HG03095 (cell line): ENCODE measurements at regions not wholly inside any gene's neighbourhood (a gene's known extent, or its start where the extent isn't known, plus 50 kb on each side); places are given as distances from the start of the nearest gene placed in this dataset.

ENCODE experiments used
- ATAC-seq: cut with Tn5 transposase; IDR thresholded peaks from one replicate; pipeline ENCODE4 v1.9.1; 2021; ENCODE audit warnings: moderate library complexity; ENCODE audit not compliant: unreplicated experiment

DNA sequence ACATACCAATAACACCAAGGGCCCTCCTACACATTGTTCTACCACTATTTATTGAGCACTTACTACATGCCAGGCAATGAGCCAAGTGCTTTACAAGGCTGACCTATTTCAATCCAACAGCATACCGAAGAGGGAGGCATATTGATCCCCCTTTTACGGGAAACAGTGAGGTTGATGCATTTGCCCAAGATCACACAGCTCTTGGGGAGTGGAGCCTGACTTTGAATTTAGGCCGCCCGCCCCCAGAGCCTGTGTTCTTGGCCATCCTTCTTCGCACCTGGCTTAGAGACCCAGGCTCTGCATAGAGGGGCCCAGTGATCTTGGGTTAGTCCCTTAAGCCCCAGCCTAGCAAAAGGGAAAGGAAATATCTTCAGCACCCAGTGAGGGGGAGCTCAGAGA is 158.1 kb upstream of the IER5L start:
- no peak for ATAC-seq

DNA sequence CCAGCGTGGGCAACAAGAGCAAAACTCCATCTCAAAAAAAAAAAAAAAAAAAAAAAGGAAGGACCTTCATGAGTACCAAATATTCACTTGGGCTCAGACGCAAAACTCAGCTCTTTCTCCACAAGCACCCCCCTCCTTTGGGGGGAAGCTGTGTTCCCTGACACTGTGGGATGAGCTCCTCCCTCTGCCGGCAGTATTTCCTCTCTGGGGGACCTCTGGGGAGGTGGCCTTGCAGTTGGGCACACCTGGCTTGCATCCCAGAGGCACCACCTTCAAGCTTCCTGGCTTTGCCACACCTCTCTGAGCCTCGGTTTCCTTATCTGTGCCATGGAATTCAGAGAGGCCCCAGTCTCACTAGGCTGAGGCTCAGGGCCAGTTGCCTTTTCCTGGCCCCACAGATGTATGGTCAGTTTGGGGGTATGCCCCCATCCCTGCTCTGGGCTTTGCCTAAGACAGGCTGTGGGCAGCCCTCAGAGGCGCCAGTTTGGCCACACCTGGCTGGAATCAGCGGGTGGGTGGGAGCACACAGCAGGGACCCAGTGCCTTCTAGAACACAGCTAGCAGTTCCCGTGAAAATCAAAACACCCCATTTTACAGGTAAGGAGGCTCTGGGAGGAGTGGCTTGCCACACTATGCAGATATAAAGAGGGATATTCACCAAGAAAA is 157.5 kb upstream of the IER5L start:
- no peak for ATAC-seq

- ATAC-seq = no peak
These were observed 156.3 kb upstream of the IER5L start for GRCh38 chr9:129334105-129334935.

GRCh38 chr9:129333617-129334104 is 155.6 kb upstream of the IER5L start:
- no peak for ATAC-seq

DNA sequence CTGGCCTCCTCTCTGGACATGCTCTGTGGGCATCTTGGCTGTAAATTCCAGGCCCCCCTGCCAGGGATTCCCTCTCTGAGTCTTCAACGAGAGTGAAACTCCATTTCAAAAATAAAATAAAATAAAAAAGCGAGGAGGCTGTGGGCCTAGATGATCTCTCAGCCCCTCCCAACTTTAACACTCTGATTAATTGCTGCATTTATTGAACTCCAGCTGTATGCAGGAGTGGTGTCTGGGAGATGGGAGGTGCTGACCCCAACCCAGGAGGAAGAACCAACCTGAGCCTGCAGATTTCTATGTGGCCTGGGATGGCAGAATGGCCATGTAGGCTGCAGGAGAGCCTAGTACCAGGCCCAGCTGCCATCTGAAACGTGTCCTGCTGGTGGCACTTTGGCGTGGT is 154.5 kb upstream of the IER5L start:
- no peak for ATAC-seq

DNA sequence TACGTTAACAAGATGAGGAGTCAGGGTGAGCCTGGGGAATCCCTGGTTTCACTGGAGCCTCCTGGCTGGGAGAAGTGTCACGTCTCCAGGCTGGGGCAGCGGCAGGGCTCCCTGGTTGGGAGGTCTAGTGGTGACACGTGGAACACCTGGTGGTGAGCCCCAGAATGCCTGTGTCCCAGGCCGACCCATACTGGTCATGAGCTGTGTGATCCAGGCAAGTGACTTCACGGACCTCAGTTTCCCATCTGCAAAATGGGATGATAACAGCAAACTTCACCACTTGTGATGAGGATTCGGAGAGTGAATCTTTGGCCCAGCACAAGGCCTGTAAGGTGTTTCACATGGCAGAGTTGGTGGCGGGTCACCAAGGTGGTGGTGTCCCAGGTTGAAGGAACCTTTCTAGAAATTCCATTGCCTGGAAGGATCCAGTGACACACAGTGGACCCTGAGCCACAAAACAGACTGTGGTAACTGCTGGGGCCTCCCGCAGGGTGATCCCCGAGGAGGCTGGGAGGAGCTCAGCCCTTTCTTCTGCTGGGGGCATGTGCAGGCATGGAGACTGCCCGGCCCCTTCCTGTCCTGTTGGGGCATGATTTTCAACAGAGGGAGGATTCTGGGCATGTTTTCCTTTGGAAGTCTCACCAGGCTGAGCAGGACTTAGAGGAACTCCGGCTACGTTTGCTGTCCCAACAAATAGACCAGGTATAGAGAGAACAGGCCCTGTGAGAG is 153.9 kb upstream of the IER5L start:
- ATAC-seq = no peak

DNA sequence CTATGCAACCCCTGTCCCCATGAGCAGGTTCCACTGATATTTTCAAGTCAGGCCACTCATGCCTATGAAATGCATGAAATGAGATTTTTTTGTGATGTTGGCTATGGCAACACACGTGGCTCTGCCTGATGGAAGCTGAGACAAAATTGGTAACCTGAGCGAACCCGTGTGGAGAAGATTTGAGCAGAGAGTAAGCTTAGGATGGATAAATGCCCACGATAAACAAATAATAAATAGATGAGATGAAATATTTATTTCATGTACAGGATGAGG is 153.4 kb upstream of the IER5L start:
- no peak for ATAC-seq

DNA sequence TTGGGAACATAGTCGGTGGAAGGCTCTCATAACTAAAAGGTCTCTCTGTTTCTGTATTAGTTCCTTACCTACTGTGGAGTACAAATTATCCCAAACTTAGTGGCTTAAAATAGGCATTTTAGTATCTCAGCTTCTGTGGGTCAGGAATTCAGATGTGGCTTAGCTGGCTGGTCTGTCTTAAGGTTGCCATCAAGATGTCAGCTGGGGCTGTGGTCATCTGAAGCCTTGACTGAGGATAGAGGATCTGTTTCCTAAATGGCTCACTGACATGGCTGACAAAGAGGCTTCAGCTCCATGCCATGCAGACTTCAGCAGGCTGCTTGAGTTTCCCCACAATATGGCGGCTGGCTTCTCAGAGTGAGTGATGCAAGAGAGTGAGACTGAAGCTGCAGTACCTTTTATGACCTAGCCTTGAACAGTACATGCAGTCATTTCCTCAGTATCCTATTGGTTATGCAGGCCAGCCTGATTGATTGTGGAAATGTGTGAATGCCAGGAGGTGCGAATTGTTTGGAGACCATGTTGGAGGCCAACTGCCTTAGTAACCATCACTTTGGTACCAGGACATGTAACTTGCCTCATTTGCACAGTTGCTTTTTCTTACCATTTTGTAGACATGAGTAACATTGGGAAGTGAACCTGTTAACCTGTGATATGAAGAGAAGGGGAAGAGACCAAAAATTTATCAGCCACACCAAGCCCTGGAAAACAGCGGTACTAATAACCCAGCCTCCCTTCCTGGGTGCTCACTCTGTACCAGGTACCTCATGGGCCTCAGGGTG is 152.8 kb upstream of the IER5L start:
- ATAC-seq = no peak

DNA sequence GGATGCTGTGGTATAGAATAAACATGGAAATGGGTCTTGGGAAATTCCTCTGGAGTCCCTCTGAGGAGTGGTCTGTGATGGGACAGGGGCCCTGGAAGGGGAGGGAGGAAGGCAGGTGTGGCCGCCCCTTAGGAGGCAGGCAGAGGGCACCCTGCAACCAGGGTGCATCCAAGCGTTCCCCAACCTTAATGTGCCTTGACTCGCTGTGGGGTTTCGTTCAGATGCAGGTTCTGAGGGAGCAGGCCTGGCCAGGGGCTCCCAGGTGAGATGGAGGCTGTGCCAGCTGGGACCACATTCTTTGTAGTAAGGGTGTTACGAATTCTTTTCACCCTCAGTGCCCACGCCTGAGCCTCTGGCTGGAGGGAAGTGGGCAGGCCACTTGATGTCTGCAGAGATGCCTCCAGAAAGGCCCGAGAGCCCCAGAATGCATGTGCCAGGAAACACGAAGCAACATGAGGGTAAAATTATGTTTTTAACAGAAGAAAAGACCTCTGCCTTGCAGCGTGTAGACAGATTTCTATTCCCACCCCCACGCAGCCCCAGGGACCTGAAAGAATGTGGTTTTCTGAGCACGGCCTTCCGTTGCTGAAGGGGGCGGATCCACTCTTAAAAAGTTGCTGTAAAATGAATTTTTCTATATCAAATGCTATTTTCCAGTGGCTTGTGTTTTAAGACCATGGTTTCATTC is 150.4 kb upstream of the IER5L start:
- ATAC-seq = no peak

DNA sequence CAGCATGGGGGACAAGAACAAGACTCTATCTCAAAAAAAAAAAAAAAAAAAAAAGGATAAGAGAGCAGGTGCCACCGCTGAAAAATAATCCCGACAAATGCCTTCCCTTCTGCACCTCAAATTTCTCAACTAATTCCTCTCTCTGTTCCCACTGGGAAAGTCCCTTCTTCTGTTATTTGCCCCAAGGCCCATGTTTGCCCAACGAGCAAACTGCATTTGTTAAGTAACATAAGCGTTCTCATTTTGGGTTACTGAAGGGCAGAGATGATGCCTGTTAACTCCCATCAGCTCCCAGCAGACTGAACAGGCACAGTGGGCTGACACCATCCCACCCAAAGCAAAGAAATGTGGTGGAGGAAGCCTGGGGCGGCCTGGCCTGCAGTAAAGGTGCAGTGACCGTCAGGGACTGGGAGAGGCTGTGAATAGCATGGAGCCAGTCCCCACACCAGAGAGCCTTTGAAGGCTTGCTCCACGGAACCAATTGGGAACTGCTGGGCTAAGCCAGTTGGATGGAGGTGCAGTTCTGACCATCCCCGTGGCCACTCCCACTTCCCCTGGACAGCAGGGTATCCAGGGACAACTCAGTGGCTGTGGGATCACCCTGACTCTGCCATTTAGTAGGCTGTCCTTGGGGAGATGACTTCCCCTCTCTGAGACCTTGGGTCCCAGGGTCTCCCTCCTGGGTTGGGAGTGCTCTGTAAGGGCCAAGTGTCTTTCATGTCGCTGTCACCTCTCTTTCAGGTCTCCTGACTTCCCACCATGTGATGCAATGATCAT is 149.7 kb upstream of the IER5L start:
- ATAC-seq = no peak

- ATAC-seq = no peak
These were observed 148.3 kb upstream of the IER5L start for GRCh38 chr9:129326061-129327005.

DNA sequence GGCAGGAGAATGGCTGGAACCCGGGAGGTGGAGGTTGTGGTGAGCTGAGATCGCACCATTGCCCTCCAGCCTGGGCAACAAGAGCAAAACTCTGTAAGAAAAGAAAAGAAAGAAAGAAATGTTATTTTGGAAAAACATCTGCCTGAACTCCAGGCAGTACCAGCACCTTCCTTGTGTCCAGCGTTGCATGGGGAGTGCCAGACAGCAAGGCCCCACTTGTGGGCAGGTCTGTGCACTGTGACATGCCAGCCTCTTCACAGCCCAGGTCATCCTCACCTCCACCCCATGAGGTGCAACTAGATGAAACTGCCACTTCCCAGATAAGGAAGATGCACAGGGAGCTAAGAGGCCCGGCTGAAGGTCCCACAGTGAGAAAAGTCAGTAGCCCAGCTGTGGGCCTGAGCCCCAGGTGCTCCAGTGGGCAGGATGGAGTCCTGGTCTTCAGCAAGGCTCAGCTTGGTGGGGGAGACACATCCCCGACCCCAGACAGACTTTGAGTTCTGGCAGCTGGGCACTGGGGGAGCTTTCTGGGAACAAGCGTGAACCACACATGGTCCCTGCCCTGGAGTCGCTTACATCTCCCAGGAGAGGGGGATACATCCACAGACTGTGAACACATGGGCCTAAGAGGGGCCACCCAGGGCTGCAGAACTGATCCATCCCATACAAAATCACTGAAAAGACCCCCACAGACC is 146.9 kb upstream of the IER5L start:
- ATAC-seq = no peak

GRCh38 chr9:129323999-129324553 is 146.0 kb upstream of the IER5L start:
- ATAC-seq = no peak

DNA sequence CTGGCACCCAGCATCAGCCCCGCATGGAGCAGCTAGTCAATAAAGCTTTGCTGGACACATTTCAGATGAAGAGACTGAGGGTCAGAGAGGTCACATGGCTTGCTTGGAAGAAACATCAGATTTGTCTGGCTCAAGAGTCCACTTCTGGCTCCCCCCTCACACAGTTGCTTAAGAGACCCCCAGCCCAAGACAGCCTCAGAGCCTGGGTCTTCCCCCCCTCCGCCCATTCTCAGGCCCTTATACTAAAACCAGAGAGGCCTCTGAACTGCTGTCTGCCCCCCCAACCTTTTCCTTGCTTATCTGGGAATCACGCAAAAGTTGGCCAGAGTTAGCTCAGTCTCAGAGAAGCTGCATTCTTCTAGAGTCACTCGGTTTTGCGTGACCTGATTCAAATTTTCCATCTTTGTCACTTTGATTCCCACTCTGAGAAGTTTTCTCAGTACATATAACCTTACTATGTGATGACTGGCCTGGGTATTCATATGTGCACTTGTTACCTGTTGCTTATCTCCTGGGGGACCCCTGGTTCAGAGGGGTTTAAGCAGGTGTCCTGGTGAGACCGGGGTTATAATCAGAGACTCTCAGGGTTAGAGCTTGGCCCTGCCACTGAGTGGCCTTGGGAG is 145.4 kb upstream of the IER5L start:
- ATAC-seq = no peak

- no peak for ATAC-seq
These were observed 144.7 kb upstream of the IER5L start for GRCh38 chr9:129322641-129323375.

DNA sequence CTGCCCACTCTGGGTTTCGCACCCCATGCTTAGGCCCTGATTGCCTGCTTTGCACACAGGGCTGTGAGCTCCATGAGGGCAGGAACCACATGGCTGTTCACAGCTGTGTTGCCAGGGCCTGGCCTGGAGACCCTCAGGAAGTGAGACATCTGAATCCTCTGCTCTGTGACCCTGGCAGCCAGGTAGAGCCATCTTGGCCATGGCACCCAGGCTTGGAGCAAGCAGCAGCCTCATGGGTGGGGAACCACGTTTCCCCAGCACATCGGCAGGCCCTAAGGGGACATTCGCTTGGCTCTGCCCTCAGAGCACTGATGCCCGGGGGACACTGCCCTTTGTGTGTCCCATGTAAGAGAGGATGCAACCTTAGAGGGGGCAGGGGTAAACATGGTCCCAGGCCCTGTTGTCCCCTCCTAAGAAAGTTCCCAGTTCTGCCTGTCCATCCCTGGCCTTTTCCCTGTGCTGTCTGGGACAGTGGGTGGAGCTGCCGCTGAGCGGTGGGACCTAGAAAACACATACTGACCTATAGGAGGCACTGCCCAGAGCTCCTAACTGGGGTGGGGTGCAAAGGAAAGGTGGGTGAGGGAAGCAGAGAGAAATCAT is 144.1 kb upstream of the IER5L start:
- no peak for ATAC-seq
